ENCODE measurements at regions not wholly inside any gene's neighbourhood (a gene's known extent, or its start where the extent isn't known, plus 50 kb on each side); places are given as distances from the start of the nearest gene placed in this dataset.

DNA sequence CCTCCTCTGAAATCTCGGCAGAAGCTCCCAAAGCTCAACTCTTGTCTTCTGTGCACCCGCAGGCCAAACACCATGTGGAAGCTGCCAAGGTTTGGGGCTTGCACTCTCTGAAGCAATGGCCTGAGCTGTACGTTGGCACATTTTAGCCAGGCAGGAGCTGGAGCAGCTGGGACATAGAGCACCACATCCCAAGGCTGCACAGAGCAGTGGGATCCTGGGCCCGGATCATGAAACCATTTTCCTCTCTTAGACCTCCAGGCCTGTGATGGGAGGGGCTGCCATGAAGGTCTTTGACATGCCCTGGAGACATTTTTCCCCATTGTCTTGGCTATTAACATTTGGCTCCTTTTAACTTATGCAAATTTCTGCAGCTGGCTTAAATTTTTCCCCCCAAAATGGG is 567.1 kb upstream of the ZNF608 start (continued):
- TF ChIP-seq, protein P1, sequence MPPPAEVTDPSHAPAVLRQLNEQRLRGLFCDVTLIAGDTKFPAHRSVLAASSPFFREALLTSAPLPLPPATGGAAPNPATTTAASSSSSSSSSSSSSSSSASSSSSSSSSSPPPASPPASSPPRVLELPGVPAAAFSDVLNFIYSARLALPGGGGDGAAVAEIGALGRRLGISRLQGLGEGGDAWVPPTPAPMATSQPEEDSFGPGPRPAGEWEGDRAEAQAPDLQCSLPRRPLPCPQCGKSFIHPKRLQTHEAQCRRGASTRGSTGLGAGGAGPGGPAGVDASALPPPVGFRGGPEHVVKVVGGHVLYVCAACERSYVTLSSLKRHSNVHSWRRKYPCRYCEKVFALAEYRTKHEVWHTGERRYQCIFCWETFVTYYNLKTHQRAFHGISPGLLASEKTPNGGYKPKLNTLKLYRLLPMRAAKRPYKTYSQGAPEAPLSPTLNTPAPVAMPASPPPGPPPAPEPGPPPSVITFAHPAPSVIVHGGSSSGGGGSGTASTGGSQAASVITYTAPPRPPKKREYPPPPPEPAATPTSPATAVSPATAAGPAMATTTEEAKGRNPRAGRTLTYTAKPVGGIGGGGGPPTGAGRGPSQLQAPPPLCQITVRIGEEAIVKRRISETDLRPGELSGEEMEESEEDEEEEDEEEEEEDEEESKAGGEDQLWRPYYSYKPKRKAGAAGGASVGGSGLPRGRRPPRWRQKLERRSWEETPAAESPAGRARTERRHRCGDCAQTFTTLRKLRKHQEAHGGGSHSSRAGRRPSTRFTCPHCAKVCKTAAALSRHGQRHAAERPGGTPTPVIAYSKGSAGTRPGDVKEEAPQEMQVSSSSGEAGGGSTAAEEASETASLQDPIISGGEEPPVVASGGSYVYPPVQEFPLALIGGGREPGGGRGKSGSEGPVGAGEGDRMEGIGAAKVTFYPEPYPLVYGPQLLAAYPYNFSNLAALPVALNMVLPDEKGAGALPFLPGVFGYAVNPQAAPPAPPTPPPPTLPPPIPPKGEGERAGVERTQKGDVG (CRISPR knock-in tag; IDR thresholded peaks at IDR 0.05): no peak
- no peak for TF ChIP-seq MEF2A (IDR thresholded peaks at IDR 0.05; ENCODE audit: insufficient read depth, low read depth, low read length)
- TF ChIP-seq NFYB (IDR thresholded peaks at IDR 0.05; ENCODE audit: insufficient read depth, low read depth, low read length): no peak
- no peak for TF ChIP-seq RFX5 (IDR thresholded peaks at IDR 0.05; ENCODE audit: low read depth, low read length)
- no peak for TF ChIP-seq MEF2B (IDR thresholded peaks at IDR 0.05; ENCODE audit: partially characterized antibody, poor library complexity, severe bottlenecking)
- no peak for TF ChIP-seq RCOR1 (conservative IDR thresholded peaks at IDR 0.05; ENCODE audit: low read depth, low read length)
- TF ChIP-seq FOXK2 (IDR thresholded peaks at IDR 0.05): no peak

DNA sequence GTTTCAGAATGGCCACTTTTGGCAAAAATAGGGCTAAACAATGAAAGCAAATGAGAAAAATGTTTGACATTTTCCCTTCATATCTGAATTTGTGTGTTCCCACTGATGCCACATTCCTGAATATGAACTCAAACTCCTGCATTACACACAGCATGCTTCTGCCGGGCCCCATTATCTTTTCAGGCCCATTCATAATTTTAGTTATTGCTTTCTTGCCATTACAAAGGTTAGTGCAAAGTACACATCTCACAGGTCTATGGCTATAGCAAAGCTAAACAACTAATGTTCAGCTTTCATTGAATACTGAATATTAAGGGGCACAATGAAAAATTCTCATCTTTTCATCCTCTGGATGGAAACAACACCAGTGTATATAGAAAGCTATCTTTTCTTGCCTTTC is 568.9 kb upstream of the ZNF608 start:
- BruUV-seq (replicated peaks): no TSS peak
- intact Hi-C loops (cut with micrococcal nuclease; ENCODE audit: unreplicated experiment): no loop called here
- no peak for FAIRE-seq
- no peak for TF ChIP-seq RAD21 (IDR thresholded peaks at IDR 0.05; ENCODE audit: insufficient read depth, low read depth, low read length)
- Histone ChIP-seq H3K27me3 (replicated peaks in 1 of 2; ENCODE audit: control insufficient read depth in 2 of 2, insufficient read depth in 2 of 2, low read length in 1 of 2) (no peaks in the 10 kb centered on the region), H3K27ac (ENCODE audit: control insufficient read depth, insufficient read depth) (no peak overlapping the region), H3K36me3 (ENCODE audit: control insufficient read depth in 2 of 2, insufficient read depth in 2 of 2, low read length in 1 of 2) (no peaks in the 10 kb centered on the region), H3K79me2 (ENCODE audit: control insufficient read depth, insufficient read depth, low read length) (no peaks in the 10 kb centered on the region), H3K9ac (ENCODE audit: control insufficient read depth, insufficient read depth, low read length) (no peak overlapping the region), H3K4me3 (no peak overlapping the region), H2AFZ (ENCODE audit: control insufficient read depth, low read depth, low read length) (no peak overlapping the region), H3K9me3 (replicated peaks; ENCODE audit: control insufficient read depth, insufficient read depth, low read length) (no peaks in the 10 kb centered on the region; the same call in 2 of the 3 replicates), H3K4me2 (ENCODE audit: control insufficient read depth, insufficient read depth) (no peak overlapping the region), H3K4me1 (ENCODE audit: control insufficient read depth, insufficient read depth, low read length) (no peaks in the 10 kb centered on the region), H4K20me1 (ENCODE audit: control insufficient read depth, insufficient read depth) (no peaks in the 10 kb centered on the region)
- ChIA-PET CTCF (no interaction called here), POLR2A (no interaction called here), RAD21 (ENCODE audit: unreplicated experiment) (no interaction called here), SMC1A (ENCODE audit: uncharacterized antibody, unreplicated experiment) (no interaction called here)
- no peak for ATAC-seq
- no peak for DNase-seq (ENCODE audit: low read depth, low spot score)
- 30% methylated on average over 1 of the region's 1 CpG for WGBS (ENCODE audit: insufficient coverage, insufficient replicate concordance, low lambda C conversion rate, missing lambda C conversion rate)
- in situ Hi-C loops (cut with MboI): no loop called here

Measured in GM12878 (cell line).